ENCODE measurements at regions not wholly inside any gene's neighbourhood (a gene's known extent, or its start where the extent isn't known, plus 50 kb on each side); places are given as distances from the start of the nearest gene placed in this dataset.
"Not testable (repeated sequence)": the region's sequence is repeated elsewhere in the genome, so short reads cannot be mapped to it uniquely, and the experiment has no call there.

DNA sequence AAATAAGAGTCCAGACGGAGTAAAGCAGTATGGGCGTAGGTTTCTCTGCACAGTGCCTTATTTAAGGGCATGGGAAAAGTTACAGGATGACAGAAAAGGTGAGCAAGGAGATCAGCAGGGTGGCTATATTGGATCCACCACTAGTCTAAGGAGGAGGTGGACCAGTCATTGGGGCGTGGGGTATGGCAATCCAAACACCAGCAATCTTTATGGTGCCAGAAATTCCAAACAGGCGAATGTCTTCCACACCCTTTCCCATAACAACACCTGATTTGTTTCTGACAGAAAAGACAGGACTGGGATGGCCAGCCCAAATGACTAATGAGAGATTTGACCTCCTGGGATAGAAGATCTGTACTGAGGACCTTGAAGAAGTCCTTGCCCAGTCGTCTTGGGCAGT lies 181.8 kb upstream of the MBL2 start:
- intact Hi-C loops (cut with micrococcal nuclease) = no loop called here
- peaks cover 1% of the 10 kb centered on the region for H3K9me3 Mint-ChIP-seq
- no peaks in the 10 kb centered on the region for H3K36me3 Mint-ChIP-seq (ENCODE audit: low read depth)
- no peak overlapping the region for H3K27ac Mint-ChIP-seq
- CTCF ChIA-PET = no interaction called here
- no peaks in the 10 kb centered on the region for H3K4me1 Mint-ChIP-seq (ENCODE audit: low read depth)
- no peak overlapping the region for H3K4me3 Mint-ChIP-seq
- no peak for DNase-seq
- no peaks in the 10 kb centered on the region for H3K27me3 Mint-ChIP-seq (ENCODE audit: low read depth)

DNA sequence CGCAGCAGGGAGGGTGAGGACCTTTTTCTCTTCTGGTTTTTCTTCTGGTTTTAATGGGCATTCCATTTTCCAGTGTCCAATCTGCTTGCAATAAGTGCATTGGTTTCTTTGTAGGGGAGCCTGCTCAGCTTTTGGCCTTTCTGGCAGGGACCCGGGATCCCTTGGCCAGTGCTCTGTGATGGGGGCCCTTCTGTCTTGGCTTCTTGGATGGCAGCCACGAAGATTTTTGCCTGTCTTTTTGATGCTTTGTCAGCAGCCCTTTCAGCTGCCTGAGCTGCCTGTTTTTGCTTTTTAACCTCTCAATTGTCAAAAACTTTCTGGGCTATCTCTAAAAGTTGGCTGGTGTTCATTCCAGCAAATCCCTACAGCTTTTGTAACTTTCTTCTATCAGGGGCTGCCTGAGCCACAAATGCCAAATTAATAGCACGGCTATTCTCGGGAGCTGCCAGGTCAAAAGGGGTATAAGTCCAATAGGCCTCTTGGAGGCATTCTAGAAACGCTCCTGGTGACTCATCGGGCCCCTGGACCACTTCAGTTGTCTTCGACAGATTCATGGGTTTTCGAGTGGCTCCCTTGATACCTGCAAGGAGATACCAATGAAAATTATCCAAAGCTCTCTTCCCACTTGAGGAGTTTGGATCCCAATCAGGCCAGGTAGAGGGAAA lies 179.9 kb upstream of the MBL2 start:
- Mint-ChIP-seq H3K4me1 (ENCODE audit: low read depth) (no peaks in the 10 kb centered on the region), H3K4me3 (no peak overlapping the region), H3K36me3 (ENCODE audit: low read depth) (no peaks in the 10 kb centered on the region), H3K27ac (no peak overlapping the region), H3K9me3 (peaks cover 1% of the 10 kb centered on the region), H3K27me3 (ENCODE audit: low read depth) (no peaks in the 10 kb centered on the region)
- intact Hi-C loops (cut with micrococcal nuclease) = no loop called here
- CTCF ChIA-PET = no interaction called here
- DNase-seq = no peak

DNA sequence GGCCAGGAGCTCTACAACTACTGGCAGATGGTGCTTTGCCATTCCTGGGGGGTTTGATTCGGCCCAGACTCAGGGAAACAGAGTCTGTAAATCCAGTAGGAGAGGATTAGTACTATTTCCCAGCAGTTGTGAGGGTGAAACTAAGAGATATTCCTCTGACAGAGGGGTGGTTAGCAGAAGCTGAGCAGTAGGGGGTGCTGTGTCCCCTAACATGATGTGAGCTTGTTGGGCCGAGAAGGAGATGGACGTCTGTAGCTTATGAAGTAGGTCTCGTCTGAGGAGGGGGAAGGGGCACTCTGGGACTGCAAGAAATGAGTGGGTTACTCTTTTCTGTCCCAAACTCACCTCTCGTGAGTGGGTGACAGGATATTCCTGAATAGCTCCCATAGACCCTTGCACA lies 179.2 kb upstream of the MBL2 start:
- Mint-ChIP-seq H3K36me3 (ENCODE audit: low read depth) (no peaks in the 10 kb centered on the region), H3K27ac (no peak overlapping the region), H3K4me3 (no peak overlapping the region), H3K4me1 (ENCODE audit: low read depth) (no peaks in the 10 kb centered on the region), H3K9me3 (peaks cover 1% of the 10 kb centered on the region), H3K27me3 (ENCODE audit: low read depth) (no peaks in the 10 kb centered on the region)
- DNase-seq = peak; percentile 24
- CTCF ChIA-PET = no interaction called here
- intact Hi-C loops (cut with micrococcal nuclease) = no loop called here

DNA sequence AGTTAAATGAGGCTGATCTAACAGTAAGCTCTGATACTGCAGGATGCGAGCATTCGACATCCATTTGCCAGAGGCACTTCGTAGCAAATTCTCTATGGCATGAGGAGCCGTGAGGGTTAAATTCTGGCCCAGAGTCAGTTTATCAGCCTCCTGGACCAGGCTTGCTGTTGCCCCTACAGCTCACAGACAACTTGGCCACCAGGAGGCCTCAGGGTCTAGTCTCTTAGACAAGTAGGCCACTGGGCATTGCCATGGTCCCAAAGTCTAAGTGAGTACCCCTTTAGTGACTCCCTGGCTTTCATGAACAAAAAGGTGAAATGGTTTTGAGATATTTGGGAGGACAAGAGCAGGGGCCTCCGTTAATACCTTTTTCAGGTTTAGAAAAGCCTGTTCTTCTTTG lies 178.0 kb upstream of the MBL2 start:
- H3K4me3 Mint-ChIP-seq = no peak overlapping the region
- no peaks in the 10 kb centered on the region for H3K9me3 Mint-ChIP-seq
- no peak overlapping the region for H3K27ac Mint-ChIP-seq
- DNase-seq = no peak
- CTCF ChIA-PET = no interaction called here
- H3K36me3 Mint-ChIP-seq (ENCODE audit: low read depth) = no peaks in the 10 kb centered on the region
- H3K4me1 Mint-ChIP-seq (ENCODE audit: low read depth) = no peaks in the 10 kb centered on the region
- intact Hi-C loops (cut with micrococcal nuclease) = no loop called here
- H3K27me3 Mint-ChIP-seq (ENCODE audit: low read depth) = no peaks in the 10 kb centered on the region

DNA sequence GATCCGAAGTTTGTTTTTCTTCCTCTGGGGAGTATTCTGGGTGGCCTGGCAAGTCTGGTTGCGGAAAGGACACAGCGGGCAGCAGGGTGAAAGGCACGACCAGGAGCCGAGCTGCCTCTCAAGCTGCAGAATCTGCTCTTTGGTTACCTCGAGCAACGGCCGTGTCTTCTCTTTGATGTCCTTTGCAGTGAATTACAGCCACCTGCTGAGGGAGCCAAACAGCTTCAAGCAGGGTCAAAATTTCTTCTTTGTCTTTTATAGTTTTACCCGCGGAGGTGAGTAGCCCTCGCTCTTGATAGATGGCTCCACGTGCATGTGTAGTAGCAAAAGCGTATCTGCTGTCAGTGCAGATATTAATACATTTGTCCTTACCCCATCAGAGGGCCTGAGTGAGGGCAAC lies 177.3 kb upstream of the MBL2 start:
- no peak for DNase-seq
- Mint-ChIP-seq H3K4me3 (no peak overlapping the region), H3K27ac (no peak overlapping the region), H3K9me3 (no peaks in the 10 kb centered on the region), H3K4me1 (ENCODE audit: low read depth) (no peaks in the 10 kb centered on the region), H3K27me3 (ENCODE audit: low read depth) (no peaks in the 10 kb centered on the region), H3K36me3 (ENCODE audit: low read depth) (no peaks in the 10 kb centered on the region)
- intact Hi-C loops (cut with micrococcal nuclease) = no loop called here
- CTCF ChIA-PET = no interaction called here

DNA sequence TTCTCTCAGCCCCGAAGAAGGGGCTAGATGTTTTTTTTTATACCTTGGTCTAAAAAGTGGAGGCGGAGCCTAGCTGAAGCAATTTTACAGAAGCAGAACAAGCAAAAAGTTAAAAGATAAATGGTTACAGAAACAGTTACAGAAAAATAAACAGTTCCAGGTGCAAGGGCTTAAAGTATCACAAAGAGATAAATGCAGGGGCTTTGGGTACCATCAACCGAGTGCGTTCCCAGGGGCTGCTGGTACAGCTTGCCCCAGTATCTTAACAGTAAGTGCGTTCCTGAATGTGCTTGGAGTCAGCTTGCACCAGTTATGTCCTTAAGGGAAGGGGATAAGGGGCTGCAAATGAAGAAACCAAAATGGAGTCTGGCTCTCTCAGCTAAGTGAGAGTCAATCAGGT lies 173.9 kb upstream of the MBL2 start:
- H3K9me3 Mint-ChIP-seq = peaks cover 2% of the 10 kb centered on the region
- CTCF ChIA-PET = no interaction called here
- H3K36me3 Mint-ChIP-seq (ENCODE audit: low read depth) = no peaks in the 10 kb centered on the region
- intact Hi-C loops (cut with micrococcal nuclease) = no loop called here
- no peaks in the 10 kb centered on the region for H3K27me3 Mint-ChIP-seq (ENCODE audit: low read depth)
- no peak overlapping the region for H3K4me3 Mint-ChIP-seq
- H3K27ac Mint-ChIP-seq = no peak overlapping the region
- no peak for DNase-seq
- H3K4me1 Mint-ChIP-seq (ENCODE audit: low read depth) = no peaks in the 10 kb centered on the region

DNA sequence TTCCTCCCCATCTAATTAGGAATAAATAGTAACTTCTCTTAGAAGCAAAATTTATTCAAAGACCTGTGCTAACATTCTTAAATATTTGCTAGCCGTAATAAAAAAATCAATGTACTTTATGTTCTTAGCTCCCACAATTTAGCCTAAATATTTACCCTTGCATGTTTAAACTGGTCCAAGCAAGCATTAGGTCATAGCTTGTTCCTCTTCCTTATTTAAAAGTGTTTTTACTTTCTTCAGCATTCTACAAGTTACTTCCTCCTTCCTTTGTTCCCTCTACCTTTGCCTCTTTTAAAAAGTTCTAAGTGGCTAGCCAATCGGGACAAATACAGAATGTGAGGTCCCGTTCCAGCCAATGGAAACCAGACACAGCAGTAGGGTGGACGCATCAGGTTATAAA lies 172.9 kb upstream of the MBL2 start:
- H3K9me3 Mint-ChIP-seq; H3K4me3 Mint-ChIP-seq; H3K27ac Mint-ChIP-seq; DNase-seq; intact Hi-C loops (cut with micrococcal nuclease); H3K4me1 Mint-ChIP-seq (ENCODE audit: low read depth); H3K36me3 Mint-ChIP-seq (ENCODE audit: low read depth); H3K27me3 Mint-ChIP-seq (ENCODE audit: low read depth): not testable (repeated sequence)
- CTCF ChIA-PET = interaction anchor here (0.9 kb wide), 1 partner anchor 10 kb away, joined by 3 read pairs; no protein-coding TSS in a partner anchor

DNA sequence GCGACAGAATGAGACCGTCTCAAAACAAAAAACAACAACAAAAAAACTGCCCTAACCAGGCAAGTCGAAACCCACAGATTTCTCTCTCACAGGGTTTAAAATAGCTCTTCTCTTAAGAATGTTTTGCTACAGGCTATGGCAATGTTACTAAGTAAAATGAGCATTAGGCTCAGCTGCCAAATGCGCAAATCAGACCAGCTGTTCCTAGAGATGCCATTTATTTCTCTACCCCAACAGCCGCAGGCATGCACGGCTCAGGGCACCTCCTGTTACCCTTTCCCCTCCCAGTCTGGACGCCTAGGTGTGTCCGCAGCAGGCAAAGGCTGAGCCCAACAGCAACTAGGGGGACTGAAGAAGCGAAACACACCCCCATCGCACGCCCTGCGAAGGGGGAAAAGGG lies 168.3 kb upstream of the MBL2 start:
- Mint-ChIP-seq H3K4me3 (no peak overlapping the region), H3K9me3 (peaks cover 2% of the 10 kb centered on the region), H3K27ac (no peak overlapping the region), H3K27me3 (ENCODE audit: low read depth) (no peaks in the 10 kb centered on the region), H3K36me3 (ENCODE audit: low read depth) (no peaks in the 10 kb centered on the region), H3K4me1 (ENCODE audit: low read depth) (no peaks in the 10 kb centered on the region)
- no peak for DNase-seq
- CTCF ChIA-PET = no interaction called here
- intact Hi-C loops (cut with micrococcal nuclease) = no loop called here

DNA sequence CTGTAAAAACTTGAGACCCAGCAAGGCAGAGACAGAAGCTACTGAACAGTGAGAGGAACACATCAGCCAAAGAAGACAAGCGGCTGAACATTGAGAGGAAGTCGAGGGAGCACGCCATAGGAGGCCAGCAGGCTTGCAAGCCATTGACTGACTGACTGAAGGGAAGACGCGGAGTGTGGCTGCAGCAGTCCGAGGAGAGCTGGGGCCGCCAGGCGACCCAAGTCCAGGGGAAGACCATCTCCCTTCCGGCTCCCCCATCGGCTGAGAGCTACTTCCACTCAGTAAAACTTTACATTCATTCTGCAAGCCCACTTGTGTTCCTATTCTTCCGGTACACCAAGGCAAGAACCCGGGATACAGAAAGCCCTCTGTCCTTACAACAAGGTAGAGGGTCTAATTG lies 167.3 kb upstream of the MBL2 start:
- H3K9me3 Mint-ChIP-seq = peaks cover 2% of the 10 kb centered on the region
- H3K27me3 Mint-ChIP-seq (ENCODE audit: low read depth) = no peaks in the 10 kb centered on the region
- no peak overlapping the region for H3K4me3 Mint-ChIP-seq
- CTCF ChIA-PET = no interaction called here
- DNase-seq = no peak
- intact Hi-C loops (cut with micrococcal nuclease) = no loop called here
- no peaks in the 10 kb centered on the region for H3K4me1 Mint-ChIP-seq (ENCODE audit: low read depth)
- no peak overlapping the region for H3K27ac Mint-ChIP-seq
- H3K36me3 Mint-ChIP-seq (ENCODE audit: low read depth) = no peaks in the 10 kb centered on the region

DNA sequence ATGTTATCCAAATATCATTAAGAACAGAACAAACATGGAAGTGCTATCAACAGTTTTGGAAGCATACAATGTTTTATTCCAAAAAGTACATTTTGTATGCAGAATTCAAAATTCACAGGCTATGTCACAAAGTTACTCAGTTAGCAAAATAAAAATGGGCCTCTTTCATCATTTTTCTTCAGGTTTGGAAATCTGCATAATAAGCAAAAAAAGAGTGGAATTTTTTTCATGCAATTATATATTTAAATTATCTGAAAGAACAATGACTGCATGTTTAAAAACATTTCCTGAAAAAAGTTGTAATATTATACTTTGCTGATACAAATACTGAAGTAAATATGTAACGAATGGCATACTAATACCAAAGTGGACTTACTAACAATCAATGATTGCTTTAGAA lies 161.2 kb upstream of the MBL2 start:
- H3K27me3 Mint-ChIP-seq (ENCODE audit: low read depth) = no peaks in the 10 kb centered on the region
- no peaks in the 10 kb centered on the region for H3K36me3 Mint-ChIP-seq (ENCODE audit: low read depth)
- H3K27ac Mint-ChIP-seq = no peak overlapping the region
- CTCF ChIA-PET = no interaction called here
- H3K4me3 Mint-ChIP-seq = no peak overlapping the region
- no peaks in the 10 kb centered on the region for H3K4me1 Mint-ChIP-seq (ENCODE audit: low read depth)
- intact Hi-C loops (cut with micrococcal nuclease) = no loop called here
- no peak for DNase-seq
- H3K9me3 Mint-ChIP-seq = peaks cover 2% of the 10 kb centered on the region

DNA sequence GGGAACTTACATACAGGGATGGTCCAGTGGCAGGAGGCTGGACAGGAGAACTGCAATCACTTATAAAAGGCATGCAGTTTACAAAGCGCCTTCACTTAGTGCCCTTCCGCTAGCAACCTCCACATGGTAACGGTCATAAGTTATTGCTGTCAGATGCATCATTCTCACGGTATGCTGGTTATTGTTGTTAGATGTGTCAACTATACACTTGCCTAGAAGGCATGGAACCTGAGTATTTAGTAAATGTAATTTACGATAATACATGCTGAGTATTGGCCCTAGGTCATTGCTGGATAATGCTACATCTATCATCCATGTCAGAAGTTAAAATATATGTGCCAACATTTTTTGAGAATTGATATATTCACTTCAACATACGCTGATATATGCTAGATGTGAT lies 155.1 kb upstream of the MBL2 start:
- DNase-seq = no peak
- Mint-ChIP-seq H3K27me3 (ENCODE audit: low read depth) (no peaks in the 10 kb centered on the region), H3K9me3 (peaks cover under 1% of the 10 kb centered on the region), H3K27ac (no peak overlapping the region), H3K4me1 (ENCODE audit: low read depth) (no peaks in the 10 kb centered on the region), H3K36me3 (ENCODE audit: low read depth) (no peaks in the 10 kb centered on the region), H3K4me3 (no peak overlapping the region)
- intact Hi-C loops (cut with micrococcal nuclease) = no loop called here
- CTCF ChIA-PET = no interaction called here

DNA sequence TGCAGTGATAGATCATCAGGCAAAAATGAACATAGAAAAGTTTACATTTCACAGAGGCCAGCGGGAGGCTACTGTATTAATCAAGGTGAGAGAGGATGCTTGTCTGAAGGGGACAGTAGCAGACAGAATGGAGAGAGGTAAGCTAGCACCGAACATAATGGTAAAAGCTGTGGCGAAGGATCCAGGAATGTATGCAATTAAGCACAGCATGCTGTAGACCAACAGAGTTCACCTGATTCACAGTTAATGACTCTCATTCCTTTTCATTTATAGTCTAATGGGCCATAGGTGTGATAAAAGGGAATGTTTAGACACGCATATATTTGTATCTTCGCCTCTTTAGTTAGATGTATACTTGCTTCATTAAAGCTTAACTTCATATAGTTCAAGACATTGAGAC lies 150.9 kb upstream of the MBL2 start:
- DNase-seq = no peak
- CTCF ChIA-PET = no interaction called here
- H3K9me3 Mint-ChIP-seq = peaks cover 1% of the 10 kb centered on the region
- no peak overlapping the region for H3K4me3 Mint-ChIP-seq
- no peaks in the 10 kb centered on the region for H3K4me1 Mint-ChIP-seq (ENCODE audit: low read depth)
- no peaks in the 10 kb centered on the region for H3K27me3 Mint-ChIP-seq (ENCODE audit: low read depth)
- no peak overlapping the region for H3K27ac Mint-ChIP-seq
- H3K36me3 Mint-ChIP-seq (ENCODE audit: low read depth) = no peaks in the 10 kb centered on the region
- intact Hi-C loops (cut with micrococcal nuclease) = no loop called here

DNA sequence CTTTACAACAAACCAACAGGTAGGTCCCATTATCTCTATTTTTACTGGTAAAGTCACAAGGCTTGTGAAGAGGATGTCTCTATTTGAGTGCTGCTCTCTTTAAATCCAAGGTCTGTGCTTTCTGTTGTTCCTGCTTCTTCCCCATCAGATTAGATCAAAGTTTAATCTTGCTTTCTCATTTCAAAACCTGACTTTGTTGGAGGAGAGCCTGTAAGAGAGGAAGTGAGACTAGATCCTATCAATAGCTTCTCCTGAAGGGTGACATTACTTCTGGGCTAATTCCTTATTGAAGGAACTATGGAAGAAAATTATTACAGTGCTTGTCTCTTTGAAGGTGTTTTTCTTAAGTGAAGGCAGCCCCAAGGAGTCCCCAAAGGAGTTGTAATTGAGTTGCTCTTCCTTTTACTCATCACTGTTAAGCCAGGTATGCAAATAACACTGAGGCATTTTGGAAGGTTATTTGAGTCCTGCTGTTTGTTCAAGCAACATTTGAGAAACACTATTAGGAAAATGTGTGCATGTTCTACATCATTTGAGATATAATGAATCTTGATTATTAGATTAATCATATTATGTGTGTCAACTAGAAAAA lies 146.2 kb upstream of the MBL2 start:
- Mint-ChIP-seq H3K36me3 (ENCODE audit: low read depth) (no peaks in the 10 kb centered on the region), H3K4me1 (ENCODE audit: low read depth) (no peaks in the 10 kb centered on the region), H3K27me3 (ENCODE audit: low read depth) (no peaks in the 10 kb centered on the region), H3K9me3 (peaks cover 1% of the 10 kb centered on the region), H3K27ac (no peak overlapping the region), H3K4me3 (no peak overlapping the region)
- DNase-seq = no peak
- CTCF ChIA-PET = no interaction called here
- intact Hi-C loops (cut with micrococcal nuclease) = no loop called here

All from activated naive CD4-positive, alpha-beta T cell treated with anti-CD3 and anti-CD28 coated beads for 36 hours (primary cell).